Muscle of leg (tissue), 3 donors: ENCODE measurements at regions not wholly inside any gene's neighbourhood (a gene's known extent, or its start where the extent isn't known, plus 50 kb on each side); places are given as distances from the start of the nearest gene placed in this dataset.

Experiments used
- DNase-seq: peaks from one replicate; pipeline ENCODE4 v3.0.0; 2013
- H3K27ac ChIP-seq: one replicate; pipeline ENCODE4 v1.5.1; 2013; ENCODE audit warnings: mild to moderate bottlenecking, low read length, control low read depth
- H3K27me3 ChIP-seq: one replicate; pipeline ENCODE4 v1.6.1; 2013; ENCODE audit warnings: low read length; ENCODE audit not compliant: control insufficient read depth, insufficient read depth
- H3K36me3 ChIP-seq: one replicate; pipeline ENCODE4 v1.6.1; 2013; ENCODE audit warnings: low read length; ENCODE audit not compliant: control insufficient read depth, insufficient read depth
- H3K4me1 ChIP-seq: one replicate; pipeline ENCODE4 v1.6.1; 2013; ENCODE audit warnings: low read length; ENCODE audit not compliant: control insufficient read depth, insufficient read depth
- H3K4me3 ChIP-seq: one replicate; pipeline ENCODE4 v1.5.1; 2013; ENCODE audit warnings: low read length, control low read depth
- H3K9me3 ChIP-seq: replicated peaks from 2 replicates; pipeline ENCODE4 v1.6.1; 2013; ENCODE audit warnings: low read depth, low read length; ENCODE audit not compliant: control insufficient read depth
- WGBS: methylation state at CpG from one replicate; pipeline ENCODE4 v1.1.5; 2013; ENCODE audit warnings: missing lambda C conversion rate; ENCODE audit not compliant: insufficient coverage; 5-methylcytosine and 5-hydroxymethylcytosine counted together

DNA sequence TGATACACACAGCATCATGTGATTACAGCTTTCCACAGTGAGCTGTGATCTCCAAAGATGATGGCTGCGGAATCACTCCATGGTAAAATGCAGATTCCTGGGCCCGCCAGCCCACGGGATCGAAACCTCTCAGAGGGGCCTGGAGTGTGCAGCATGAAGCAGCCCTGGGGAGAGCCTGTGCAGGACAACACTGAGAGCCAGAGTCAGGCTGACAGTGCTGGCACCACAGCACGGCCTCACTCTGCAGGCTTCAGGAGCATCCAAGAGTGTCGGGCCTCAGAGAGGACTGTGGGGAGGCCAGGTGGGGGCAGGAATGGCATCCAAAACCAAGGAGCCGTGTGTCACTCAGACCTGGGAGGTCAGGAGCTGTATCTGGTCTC lies 533.4 kb downstream of the TCERG1L start:
- no peak for DNase-seq
- Histone ChIP-seq H3K4me3 (no peak overlapping the region), H3K27ac (no peak overlapping the region), H3K4me1 (peaks cover 7% of the 10 kb centered on the region), H3K27me3 (peaks cover 12% of the 10 kb centered on the region), H3K36me3 (no peaks in the 10 kb centered on the region), H3K9me3 (no peaks in the 10 kb centered on the region)
- 58% methylated on average over 7 of the region's 7 CpGs for WGBS

DNA sequence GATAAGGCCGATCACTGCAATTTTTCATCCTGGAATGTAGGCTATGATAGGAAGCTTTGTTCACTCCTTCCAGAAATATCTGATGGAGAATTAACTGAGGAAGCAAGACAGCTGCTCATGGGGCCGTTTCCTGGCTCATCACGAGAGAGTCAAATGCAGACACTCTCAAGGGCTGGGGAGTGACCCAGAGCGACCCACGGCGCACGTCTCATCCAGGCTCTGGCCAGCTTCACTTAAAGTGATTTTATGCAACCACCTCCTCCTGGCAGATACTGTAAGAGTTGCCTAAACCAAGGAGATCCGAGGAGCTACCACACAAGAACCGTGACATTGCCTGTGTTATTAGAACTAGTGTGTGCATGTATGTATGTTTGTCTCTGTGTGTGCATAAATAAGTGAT lies 530.8 kb downstream of the TCERG1L start:
- no peak for DNase-seq

DNA sequence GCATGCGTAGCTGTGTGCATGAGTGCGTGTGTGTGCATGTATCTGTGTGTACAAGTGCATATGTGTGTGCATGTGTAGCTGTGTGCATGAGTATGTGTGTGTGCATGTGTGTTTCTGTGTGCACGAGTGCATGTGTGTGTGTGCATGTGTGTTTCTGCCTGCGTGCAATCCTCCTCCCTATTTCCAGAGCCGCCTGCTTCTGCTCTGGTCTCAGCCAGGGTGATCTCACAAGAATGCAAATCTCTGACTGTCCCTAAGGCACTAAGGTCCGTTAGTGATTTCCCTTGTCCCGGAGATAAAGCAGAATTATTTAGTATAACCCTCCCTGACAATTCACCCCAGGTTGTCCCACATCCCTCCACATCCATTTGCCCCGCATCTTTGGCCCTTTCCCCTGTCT lies 530.3 kb downstream of the TCERG1L start:
- Histone ChIP-seq H3K4me1 (peaks cover 7% of the 10 kb centered on the region), H3K4me3 (no peak overlapping the region), H3K27ac (no peak overlapping the region), H3K27me3 (peaks cover 4% of the 10 kb centered on the region), H3K36me3 (no peaks in the 10 kb centered on the region), H3K9me3 (no peaks in the 10 kb centered on the region)
- no peak for DNase-seq
- 53% methylated on average over 6 of the region's 8 CpGs for WGBS

More for the DNA sequence above, 530.8 kb downstream of the TCERG1L start:
- peaks cover 4% of the 10 kb centered on the region for H3K27me3 ChIP-seq
- H3K4me1 ChIP-seq: peaks cover 7% of the 10 kb centered on the region
- no peaks in the 10 kb centered on the region for H3K9me3 ChIP-seq
- WGBS: 10% methylated on average over 5 of the region's 9 CpGs
- H3K36me3 ChIP-seq: no peaks in the 10 kb centered on the region
- H3K27ac ChIP-seq: no peak overlapping the region
- no peak overlapping the region for H3K4me3 ChIP-seq

DNA sequence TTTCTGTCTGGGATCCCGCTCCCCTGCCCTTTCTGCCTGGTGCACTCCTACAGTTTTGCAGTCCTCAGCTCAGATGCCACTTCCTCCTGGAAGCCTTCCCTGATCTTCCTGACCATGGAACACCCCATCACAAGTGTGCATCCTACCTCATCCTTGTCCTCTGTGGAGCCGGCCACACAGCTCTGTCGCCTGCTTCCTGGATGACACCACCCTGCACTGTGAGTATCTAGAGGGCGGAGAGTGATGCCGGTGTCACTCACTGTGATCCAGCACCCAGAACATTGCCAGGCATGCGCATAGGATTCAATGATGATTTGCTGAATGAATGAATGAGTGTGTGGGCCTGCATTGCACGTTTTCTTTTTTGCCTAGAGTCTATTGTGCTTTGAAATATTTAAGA lies 529.9 kb downstream of the TCERG1L start:
- Histone ChIP-seq H3K9me3 (no peaks in the 10 kb centered on the region), H3K27me3 (peaks cover 3% of the 10 kb centered on the region), H3K36me3 (no peaks in the 10 kb centered on the region), H3K27ac (no peak overlapping the region), H3K4me1 (peaks cover 7% of the 10 kb centered on the region), H3K4me3 (no peak overlapping the region)
- DNase-seq: no peak
- WGBS: 98% methylated on average over 4 of the region's 7 CpGs

DNA sequence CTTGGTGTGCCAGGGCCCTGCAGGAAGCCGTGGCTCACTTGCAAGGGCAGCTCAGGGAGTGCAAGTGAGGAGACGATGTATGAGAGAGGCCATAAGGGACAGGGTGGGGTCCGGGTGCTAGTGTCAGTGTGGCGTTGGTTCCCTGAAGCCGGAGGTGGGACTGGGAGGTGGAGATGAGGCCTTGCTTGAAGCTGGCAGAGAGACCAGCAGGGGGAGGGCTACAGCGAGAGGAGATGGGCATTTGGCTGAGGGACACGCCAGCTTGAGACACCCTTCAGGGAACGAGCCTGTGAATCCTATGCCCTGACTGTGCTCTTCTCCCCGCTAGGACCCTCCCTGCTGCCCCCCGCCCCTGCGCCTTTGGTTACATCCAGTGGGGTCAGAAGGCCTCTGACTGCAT lies 529.1 kb downstream of the TCERG1L start:
- no peak overlapping the region for H3K27ac ChIP-seq
- no peaks in the 10 kb centered on the region for H3K9me3 ChIP-seq
- H3K36me3 ChIP-seq: no peaks in the 10 kb centered on the region
- H3K4me3 ChIP-seq: no peak overlapping the region
- WGBS: 68% methylated on average over 11 of the region's 11 CpGs
- no peaks in the 10 kb centered on the region for H3K27me3 ChIP-seq
- no peak for DNase-seq
- peaks cover 7% of the 10 kb centered on the region for H3K4me1 ChIP-seq

DNA sequence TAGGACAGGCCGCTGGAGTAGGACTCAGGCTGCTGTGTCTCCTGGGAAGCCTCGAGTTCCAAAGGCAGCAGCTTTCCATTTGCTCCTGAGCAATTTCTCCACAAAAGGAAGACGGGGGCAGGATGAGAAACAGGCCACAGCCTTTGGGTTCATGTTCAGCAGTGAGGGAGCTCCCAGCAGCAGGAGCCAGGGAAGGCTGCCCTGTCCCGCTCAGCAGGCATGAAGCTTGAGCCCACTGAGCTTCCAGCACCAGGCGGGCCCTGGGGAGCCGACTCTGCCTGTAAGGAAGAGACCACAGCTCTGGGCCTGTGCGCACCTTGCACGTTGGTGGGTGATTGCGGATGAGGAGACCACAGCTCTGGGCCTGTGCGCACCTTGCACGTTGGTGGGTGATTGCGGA lies 527.2 kb downstream of the TCERG1L start:
- DNase-seq: no peak
- Histone ChIP-seq H3K36me3 (no peaks in the 10 kb centered on the region), H3K4me3 (no peak overlapping the region), H3K4me1 (no peaks in the 10 kb centered on the region), H3K27me3 (no peaks in the 10 kb centered on the region), H3K9me3 (no peaks in the 10 kb centered on the region), H3K27ac (no peak overlapping the region)
- WGBS: 69% methylated on average over 6 of the region's 12 CpGs

DNA sequence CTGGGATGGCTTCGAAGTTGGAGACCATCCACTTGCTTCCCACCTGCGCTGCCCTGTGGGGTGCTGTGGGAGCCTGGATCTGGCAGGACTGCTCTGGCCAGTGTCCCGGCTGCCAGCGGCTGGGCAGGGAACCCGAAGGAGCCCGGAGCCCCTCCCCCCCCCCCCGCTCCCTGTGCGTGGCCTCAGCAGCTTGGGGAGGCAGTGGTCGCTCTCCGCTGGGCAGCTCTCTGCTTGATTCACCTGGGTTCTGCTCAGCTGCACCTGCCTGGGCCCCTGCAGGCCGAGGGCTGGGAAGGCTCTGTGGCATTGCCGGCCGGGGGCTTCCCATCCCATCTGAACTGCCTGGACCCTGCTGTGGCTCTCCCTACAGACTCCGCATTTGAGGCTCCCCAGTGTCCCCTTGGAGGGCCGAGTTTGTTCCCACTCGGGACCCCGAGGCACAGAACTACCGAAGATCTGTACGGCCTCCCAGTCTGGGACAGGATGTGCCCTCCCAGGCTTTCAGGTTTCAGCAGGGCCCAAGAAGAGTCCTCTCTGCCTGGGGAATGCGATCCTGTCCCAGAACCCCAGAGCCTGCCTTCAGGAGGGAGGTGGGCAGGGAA lies 525.1 kb downstream of the TCERG1L start:
- no peaks in the 10 kb centered on the region for H3K36me3 ChIP-seq
- no peak overlapping the region for H3K27ac ChIP-seq
- DNase-seq: no peak
- no peaks in the 10 kb centered on the region for H3K4me1 ChIP-seq
- 86% methylated on average over 19 of the region's 20 CpGs for WGBS
- no peaks in the 10 kb centered on the region for H3K27me3 ChIP-seq
- H3K9me3 ChIP-seq: no peaks in the 10 kb centered on the region
- no peak overlapping the region for H3K4me3 ChIP-seq

DNA sequence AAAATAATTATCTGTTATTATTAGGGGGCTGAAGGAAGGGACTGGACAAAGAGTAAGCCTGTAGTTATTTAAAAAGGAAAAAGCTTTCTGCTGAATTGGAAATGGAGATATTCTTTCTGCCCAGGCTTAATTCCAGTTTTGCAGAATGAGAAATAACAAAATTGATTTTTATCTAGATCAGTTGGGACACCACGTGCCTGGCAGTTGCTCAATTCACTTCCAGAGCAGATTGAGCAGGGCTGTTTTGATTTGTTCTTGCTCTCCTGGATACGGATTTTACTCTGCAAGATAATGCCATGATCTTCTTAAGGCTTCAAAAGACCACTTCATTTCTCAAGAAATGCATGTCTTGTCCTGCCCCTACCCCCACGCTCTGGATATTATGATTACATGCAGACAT lies 524.3 kb downstream of the TCERG1L start:
- WGBS: 33% methylated on average over 1 of the region's 3 CpGs
- peaks cover 3% of the 10 kb centered on the region for H3K9me3 ChIP-seq
- no peaks in the 10 kb centered on the region for H3K27me3 ChIP-seq
- peak; percentile 47 for DNase-seq
- no peaks in the 10 kb centered on the region for H3K36me3 ChIP-seq
- no peak overlapping the region for H3K4me3 ChIP-seq
- no peaks in the 10 kb centered on the region for H3K4me1 ChIP-seq
- H3K27ac ChIP-seq: no peak overlapping the region

DNA sequence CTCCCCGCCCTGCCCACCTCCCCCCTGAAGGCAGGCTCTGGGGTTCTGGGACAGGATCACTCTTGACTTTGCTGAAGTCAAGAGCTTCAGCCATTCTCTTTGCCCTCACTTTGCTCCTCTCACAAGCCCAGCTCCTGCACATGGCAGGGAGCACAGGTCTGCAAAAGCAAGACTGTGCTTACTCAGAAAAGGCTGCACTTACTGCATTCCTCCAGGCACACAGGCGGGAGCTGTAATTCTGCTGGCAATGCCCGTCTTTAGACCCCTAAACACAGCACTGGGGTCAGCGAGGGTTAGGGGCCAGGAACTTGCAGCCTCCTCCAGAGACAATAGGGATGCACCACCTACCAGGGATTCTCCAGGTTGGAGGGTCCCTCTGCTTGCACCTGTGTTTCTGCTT lies 523.7 kb downstream of the TCERG1L start:
- Histone ChIP-seq H3K9me3 (peaks cover 3% of the 10 kb centered on the region), H3K27me3 (no peaks in the 10 kb centered on the region), H3K4me3 (no peak overlapping the region), H3K36me3 (no peaks in the 10 kb centered on the region), H3K27ac (no peak overlapping the region), H3K4me1 (no peaks in the 10 kb centered on the region)
- no peak for DNase-seq
- 52% methylated on average over 4 of the region's 4 CpGs for WGBS

DNA sequence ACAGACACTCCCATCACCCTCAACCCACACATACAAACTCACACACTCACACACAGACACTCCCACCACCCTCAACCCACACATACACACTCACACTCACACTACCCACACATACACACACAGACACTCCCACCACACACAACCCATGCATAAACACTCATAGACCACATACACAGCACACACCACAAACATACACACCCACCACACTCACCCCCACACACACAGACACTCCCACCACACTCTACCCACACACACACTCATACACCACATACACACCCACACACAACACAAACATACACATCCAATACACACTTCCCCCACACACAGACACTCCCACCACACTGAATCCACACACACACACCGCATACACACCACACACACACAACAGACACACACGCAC lies 521.2 kb downstream of the TCERG1L start:
- H3K4me1 ChIP-seq: no peaks in the 10 kb centered on the region
- 50% methylated on average over 1 of the region's 2 CpGs for WGBS
- peaks cover 3% of the 10 kb centered on the region for H3K9me3 ChIP-seq
- no peaks in the 10 kb centered on the region for H3K36me3 ChIP-seq
- no peaks in the 10 kb centered on the region for H3K27me3 ChIP-seq
- no peak for DNase-seq
- no peak overlapping the region for H3K27ac ChIP-seq
- H3K4me3 ChIP-seq: no peak overlapping the region
